ENCODE measurements at regions not wholly inside any gene's neighbourhood (a gene's known extent, or its start where the extent isn't known, plus 50 kb on each side); places are given as distances from the start of the nearest gene placed in this dataset.
"Not testable (repeated sequence)": the region's sequence is repeated elsewhere in the genome, so short reads cannot be mapped to it uniquely, and the experiment has no call there.

DNA sequence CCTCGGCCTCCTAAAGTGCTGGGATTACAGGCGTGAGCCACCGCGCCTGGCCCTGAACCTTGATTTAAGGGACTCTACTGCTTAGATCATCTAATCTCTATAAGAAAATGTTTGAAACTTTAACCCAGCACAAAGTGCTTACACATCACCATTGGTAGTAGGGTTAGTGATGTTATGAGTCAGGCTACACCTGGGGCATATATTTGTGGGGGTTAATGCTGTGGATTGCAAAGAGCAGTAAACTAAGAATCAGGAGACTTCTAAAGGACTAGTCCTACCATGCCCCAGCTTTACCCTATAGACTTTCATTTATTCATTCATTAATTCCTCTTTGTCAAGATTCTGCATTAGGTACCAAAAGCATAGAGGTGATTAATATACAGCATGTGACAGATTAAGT is 880.5 kb downstream of the TTLL7 start:
- DNase-seq, result no peak

DNA sequence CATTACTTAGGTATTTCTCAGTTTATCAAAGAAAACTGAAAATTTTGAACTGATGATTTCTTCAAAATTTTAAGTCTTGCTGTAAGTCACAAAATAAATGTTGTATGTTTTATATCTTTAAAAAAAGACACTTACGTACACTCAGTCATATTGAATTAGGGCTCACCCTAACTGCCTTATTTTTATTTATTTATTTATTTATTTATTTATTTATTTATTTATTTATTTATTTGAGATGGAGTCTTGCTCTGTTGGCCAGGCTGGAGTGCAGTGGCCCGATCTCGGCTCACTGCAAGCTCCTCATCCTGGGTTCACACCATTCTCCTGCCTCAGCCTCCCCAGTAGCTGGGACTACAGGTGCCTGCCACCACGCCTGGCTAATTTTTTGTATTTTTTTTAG is 881.9 kb downstream of the TTLL7 start:
- not testable (repeated sequence) for DNase-seq

DNA sequence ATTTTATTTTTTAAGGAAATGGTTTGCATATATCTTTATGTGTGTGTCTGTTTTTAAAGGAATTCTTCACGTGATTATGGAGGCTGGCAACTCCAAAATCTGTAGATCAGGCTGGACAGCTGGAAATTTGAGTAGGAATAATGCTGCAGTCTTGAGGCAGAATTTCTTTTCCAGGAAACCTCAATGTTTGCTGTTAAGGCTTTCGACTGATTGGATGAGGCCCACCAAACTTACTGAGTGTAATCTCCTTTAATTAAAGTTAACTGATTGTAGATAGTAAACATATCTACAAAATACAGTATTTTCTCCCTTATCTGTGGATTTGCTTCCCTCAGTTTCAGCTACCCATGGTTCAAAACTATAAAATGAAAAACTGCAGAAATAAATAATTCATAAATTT is 883.1 kb downstream of the TTLL7 start:
- no peak for DNase-seq

DNA sequence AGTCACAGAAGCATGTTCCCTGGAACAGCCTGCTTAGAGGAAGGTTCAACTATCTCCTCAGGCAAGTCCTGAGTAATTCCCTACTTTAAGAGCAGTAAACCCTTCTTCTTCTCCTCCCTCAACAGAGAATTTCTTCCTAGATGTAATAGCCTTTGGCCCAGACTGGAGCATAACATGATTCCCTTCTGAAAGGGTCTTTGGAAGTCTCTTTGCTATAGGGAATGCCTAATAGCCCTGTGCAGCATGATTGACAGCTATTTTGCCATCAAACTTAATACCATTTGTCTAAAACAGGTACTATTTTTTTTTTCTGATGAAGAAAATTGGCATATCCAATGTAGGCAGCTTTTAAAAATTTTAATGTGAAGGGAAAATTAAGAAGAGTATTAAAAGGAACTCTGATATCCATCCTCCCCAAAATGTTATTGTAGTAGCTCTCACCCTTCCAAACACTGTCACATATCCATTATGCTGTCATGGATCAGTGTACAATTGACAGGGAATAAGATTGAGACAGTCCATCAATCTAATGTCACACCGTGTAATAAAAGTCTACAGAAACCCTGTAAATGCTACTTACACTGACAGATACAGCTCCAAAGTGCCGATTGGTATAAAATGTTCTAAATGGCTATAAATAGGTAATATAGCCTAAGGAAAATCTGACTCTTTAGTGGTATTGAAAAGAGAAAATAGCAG is 884.6 kb downstream of the TTLL7 start:
- DNase-seq, result no peak

DNA sequence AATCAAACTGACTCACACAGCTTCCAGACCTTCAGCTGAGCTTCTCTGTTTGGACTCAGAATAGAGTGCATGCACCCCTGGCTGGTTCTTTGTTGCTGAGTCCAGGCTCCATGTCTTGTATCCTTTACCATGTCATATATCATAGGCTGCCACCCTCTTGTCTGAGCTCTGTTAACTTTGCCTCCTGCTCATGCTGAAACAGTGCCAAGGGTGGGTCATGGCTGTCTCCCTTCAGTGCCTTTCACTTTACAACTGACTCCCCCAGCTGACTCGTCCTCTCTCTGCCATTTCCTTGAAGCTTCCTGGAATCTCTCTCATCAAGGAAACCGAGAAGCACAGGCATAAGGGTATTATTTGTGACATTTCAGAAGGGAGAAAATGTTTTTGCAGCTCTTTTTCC is 885.3 kb downstream of the TTLL7 start:
- DNase-seq, result no peak

DNA sequence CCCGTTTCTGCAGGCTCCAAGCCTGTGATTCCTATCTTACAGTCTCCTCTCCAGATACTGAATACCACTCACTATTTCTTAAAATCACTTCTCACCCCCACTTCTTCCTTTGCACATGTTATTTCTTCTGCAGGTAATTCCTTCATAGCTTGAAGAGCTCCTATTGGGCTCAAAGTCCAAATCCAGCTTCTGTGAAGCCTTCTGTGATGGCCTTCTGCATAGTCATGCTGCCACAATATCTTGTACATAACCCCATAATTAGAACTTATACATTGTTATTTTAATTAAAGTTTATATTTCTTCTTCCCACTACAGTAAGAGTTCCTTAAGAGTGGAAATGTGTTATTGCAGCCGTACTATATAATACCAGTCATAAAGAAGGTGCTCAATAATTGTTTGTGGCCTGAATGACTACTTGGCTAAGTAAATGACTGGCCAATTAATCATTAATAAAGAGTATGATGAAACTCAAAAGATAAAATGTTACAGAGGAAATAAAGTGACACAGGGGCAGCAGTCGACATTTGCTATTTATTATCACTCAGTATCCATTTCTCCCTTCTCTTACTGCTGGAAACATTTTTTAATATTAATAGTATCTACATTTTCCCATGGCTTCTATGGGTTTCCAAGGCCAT is 886.6 kb downstream of the TTLL7 start:
- no peak for DNase-seq

DNA sequence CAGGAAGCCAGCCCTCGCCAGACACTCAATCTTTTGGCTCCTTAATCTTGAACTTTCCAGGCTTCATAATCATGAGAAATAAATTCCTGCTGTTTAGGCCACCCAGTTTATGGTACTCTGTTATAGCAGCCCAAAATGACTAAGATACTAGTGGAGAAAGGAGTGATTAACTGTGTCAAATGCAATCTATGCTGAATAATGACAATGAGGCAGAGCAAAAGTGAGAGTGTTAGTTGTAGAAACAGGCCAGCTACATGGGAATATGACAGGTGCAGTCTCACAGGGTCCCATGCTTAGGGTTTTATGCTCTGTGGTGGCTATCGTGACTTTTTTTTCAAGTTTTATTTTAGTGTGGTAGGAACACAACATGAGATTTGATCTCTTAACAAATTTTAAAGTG is 888.8 kb downstream of the TTLL7 start:
- DNase-seq, result no peak

DNA sequence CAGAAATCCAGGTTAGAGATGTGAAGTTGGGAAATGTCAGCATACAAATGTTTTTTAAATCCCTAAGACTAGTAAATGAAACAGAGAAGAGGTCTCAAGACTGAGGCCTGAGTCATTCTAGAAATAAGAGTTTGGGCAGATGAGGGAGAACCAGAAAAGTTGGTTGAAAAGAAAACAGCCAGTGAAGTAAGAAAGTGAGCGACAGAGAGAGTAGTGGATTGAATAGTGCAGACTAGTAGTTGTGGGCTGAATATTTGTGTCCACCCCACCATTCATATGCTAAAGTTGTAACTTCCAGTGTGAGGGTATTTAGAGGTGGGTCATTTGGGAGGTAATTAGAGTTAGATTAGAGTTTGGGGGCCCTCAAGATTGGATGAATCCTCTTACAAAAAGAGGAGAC is 889.2 kb downstream of the TTLL7 start:
- DNase-seq, result no peak

DNA sequence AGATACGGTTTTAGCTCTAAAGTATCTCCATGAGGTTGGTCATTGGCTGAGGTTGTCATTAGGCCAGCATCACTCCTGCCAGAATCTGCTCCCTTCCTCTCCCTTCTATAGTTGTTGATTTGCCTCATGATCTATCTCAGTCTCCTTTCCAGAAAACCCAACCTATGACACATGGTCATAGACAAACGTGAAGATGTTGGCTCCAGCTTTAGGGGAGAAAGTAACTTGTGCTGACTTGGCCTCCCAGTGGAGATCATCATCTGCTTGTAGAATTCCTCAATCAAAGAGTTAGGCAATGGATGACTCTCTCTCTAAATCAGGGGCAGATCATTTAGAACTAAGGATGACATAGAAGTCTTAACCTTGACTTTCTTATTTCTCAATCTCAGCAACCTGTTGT is 894.4 kb downstream of the TTLL7 start:
- DNase-seq, result no peak

DNA sequence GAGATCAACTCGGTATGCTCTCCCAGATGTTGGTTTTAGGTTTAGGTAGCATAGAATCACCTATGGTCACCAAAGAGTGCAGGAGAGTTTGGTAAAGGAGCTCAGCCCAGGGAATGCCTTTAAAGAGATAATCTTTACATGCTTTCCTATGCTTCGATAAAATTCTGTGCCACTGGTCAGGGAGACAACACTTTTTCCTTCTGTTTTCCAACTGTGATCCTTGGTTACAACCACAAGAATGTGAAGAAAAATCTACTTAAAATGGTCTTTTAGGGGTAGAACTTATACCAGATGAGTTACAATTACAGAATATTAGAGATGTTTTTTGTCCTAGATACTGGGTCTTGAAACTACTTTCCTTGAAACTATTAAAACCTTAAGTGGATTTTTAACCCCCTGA is 895.6 kb downstream of the TTLL7 start:
- DNase-seq, result no peak

DNA sequence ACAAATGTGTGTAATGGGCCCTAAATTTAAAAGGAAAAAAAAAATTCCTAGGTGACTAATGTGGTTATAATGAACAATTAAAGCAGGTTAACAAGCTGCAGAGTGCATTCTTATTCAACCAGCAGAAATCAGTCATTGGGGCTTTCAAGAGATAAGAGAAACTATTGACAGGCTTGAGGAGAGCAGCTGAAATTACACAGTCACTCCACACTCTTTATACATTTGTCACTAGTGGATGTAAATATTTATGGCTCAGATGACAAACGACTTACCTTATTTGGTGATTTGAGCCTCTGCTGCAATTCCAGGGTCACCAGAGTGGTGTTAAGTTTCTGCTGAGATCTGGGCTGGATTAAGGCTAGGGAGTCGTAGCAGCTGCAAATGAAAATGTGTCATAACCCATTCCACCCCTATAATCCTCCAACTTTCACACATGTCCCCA is 896.3 kb downstream of the TTLL7 start:
- DNase-seq, result no peak

DNA sequence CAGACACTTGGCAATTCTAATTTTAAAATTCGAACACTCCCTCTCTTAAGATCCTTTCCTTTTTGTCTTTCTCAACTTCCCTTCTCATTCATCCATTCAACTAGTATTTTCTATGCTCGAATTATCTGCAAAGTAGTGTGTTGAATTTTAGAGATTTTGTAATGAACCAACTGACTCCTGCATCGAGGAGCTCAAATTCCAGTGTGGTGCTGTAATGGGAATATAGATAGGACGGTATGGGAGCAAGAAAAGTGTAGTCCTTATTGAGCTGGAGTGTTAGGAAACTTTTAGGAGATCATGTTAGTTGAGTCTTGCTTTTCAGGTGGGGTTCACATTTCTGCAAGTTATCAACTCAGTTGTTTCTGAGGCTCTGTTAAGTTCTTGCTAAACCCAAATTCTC is 897.5 kb downstream of the TTLL7 start:
- DNase-seq, result no peak

DNA sequence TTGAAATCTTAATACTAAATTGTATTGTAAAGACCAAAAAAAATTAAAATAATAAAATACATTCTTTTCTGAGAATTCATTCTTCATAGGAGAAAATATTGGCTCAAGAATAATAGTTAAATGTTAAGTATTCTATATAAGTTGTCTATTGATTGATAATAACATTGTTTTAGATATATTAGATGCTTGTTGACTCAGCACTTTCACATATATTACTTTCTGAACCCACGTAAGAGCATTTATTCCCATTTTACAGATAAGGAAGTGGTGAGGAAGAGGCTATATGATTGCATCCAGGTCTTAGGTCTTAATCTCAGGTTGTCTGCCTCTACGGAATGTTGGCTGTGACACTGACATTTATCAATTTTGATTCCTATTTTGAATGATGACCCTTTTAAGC is 898.8 kb downstream of the TTLL7 start:
- no peak for DNase-seq

DNA sequence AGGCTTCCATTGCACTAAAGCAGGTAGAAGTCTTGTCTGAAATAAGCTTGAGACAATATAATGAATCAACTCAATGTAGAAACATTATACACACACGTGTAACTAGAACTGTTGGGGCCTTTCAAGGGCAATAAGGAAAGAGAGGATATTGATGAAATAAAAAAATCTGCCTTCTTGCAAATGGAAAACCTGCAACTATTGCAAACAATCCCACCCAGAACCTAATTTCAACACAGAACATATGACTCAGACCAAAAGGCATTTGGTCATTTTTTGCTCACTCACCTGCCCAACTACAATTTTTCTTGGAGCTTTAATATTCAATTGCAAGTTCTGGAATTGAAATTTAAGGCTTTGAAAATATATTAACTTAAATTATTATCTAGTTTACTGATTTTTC is 900.1 kb downstream of the TTLL7 start:
- no peak for DNase-seq

DNA sequence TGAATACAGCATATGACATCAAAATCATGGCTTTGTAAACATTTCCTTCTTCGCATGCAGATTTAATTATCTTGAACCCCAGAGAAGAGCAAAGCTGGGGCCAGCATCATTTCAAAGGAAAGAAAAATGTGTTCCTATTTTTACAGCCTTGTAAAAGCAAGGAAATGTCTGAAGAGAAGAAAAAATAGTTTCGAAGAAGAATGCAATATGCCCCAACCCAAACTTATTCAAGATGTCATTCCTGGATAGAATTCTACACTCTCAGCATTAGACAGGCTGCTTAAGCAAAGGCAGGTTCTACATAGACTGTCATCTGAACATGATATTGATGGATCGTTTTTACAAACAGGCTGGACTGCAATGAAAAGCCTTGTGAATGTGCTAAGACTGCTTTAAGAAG is 900.8 kb downstream of the TTLL7 start:
- no peak for DNase-seq

DNA sequence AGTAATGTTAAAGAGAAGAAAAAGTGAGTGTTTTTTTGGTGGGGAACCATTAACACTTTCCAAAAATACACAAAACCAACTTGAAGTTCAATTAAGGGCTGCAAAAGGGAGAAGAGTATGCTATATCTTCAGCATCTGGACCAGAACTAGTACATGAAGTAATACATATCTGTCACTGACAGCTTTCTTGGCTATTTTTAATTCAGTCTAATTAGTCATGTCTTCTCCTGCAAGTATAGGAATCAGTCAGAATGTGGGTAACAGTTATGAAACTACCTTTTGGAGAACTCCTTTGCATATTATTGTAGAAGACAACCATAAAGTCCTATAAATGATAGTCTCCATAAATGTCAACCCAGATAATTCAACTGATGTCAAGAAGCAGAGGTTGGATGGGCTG is 901.2 kb downstream of the TTLL7 start:
- DNase-seq, result no peak

DNA sequence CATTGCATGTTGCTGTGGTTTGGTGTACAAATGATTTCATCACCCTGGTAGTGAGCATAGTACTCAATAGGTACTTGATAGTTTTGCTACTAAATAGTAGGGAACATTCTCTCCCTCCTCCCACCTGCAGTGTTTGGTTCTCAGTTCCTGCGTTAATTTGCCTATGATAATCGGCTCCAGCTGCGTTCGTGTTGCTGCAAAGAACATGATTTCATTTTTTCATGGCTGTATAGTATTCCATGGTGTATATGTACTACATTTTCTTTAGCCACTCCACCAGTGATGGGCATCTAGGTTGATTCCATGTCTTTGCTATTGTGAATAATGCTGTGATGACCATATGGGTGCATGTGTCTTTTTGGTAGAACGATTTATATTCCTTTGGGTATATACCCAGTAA is 903.4 kb downstream of the TTLL7 start:
- no peak for DNase-seq

DNA sequence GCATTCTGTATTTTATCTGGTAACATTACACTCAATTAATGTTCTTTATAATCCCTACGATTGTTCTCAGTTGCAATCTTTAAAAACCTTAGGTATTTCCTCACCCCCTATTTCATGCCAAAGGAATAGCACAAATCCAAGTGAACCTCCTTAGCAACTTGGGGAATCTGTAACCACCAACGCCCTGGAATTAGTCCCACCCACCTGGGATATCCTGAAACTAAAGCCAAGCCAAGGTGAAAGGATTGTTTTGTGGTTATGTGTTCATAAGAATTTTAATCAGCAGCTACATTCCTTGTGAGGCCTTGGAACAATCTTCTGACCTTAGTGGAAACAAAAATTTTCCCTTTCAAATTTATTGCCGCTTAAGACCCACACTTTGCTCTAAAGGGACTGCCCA is 908.7 kb downstream of the TTLL7 start:
- no peak for DNase-seq

DNA sequence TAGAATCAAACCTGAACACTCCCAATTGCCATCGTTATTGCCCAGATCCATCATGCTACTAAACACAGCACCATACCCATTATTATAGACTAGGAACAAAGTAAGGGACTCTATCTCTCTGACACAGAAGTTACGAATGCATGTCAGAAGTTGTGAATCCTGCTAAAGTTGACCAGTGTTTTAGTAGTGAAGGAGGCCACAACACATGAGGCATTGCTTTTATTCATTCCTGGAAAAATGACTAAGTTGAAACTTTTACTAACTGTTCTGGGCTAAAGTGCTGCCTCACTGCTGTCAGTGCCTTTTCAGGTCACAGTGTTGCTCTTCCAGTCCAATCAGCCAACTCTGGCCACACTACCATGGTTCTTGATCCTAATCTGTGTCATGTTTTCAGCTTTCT is 911.1 kb downstream of the TTLL7 start:
- no peak for DNase-seq

DNA sequence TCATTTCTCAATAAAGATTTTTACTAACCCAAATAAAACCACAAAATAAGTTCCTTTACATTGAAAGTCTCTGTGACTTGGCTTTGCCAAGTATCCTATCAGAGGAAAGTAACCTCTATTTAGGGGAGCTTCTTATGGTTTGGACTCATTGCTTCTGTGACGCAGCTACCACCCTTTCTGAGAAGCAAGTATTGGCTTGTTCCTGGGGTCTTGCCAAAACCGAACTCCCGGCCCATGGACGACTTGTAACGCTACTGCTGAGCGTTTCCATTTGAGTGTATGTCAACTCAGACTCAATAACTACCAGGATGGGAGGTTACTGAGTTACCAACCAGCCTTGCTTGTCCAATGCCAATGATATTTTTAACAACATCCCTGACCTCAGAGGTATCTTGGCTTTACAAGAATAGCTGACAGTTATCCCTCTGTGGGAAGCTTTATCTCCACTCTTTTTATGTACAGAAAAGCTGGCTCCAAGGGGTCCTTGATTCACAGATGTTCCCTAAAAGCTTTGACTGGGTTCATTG is 911.9 kb downstream of the TTLL7 start:
- DNase-seq, result no peak

DNA sequence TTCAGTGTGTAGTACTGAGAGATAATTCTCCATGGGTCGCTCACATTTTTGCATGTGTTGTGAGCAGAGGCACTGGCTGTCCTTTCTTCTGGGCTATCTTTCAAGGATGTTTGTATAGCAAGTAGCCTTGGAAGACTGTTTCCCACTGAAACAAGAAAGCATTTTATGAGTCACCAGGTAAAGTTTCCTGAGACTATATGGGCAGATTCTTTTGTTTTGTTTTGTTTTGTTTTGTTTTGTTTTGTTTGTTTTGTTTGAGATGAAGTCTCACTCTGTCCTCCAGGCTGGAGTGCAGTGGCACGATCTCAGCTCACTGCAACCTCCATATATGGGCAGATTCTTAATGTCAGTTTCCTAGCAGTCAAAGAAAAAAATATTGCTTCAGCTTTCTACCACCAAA is 912.6 kb downstream of the TTLL7 start:
- no peak for DNase-seq

DNA sequence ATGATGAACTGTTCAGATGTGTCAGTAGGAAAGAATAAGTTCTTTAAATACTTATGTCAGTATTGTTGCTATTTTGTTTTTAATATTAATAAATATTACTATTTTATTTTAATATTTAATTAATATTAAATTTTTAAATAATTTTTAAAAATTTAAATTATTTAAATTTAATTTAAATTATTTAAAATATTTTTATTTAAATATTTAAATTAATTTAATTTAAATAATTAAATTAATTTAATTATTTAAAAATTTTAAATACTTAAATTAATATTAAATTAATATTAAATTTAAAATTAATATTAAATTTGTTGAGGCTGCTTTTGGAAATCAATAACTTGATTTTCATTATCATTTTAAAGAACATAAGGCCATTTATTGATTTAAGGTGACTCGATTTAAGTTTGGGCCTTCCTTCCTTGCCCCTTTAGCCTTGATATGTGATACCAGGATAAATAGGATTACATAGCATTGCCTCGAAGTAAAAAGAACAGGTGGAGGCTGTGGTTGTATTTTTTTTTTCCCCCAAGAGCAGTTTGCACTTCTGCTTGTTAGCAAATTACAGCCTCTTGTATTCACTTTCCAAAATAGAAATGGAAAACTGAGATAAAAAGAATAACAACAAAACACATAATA is 915.2 kb downstream of the TTLL7 start:
- no peak for DNase-seq

DNA sequence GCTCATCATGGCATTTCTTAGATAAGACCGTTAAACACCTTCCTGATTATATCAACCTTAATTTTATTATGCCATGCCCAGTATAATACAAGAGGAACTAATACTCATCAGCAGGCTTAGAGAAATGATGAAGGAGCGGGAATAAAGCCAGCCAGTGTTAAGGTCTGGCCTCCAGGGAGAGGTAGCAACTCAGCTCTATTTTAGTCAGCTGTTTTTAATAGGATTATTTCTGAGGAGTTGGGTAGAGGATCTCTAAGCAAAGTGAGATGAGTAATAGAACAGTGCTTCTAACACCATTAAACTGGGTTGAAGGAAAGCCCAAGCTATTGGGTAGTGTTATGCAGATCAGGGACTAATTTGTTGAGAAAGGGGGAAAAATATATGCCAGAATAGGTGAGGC is 921.5 kb downstream of the TTLL7 start:
- no peak for DNase-seq

DNA sequence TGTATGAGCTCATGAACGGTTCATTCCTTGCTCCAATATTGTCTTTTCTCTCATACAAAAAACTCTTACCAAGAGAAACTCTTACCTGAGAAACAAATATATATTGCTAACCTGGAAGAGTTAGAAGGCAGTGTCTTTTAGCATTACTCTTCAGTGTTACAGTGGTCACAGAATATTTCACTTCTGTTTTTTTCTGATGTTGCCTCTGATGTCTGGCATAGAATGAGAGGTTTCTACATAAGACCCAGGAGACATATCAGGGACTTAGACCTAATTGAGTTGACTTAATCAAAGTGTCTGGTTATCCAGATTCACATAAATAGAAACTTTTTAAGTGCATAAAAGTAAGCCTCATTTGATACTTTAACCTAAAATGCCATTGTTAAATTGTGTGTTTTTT is 923.8 kb downstream of the TTLL7 start:
- no peak for DNase-seq
